Osteocyte (in vitro differentiated cells): ENCODE measurements at regions not wholly inside any gene's neighbourhood (a gene's known extent, or its start where the extent isn't known, plus 50 kb on each side); places are given as distances from the start of the nearest gene placed in this dataset.

Experiments used
- DNase-seq: peaks from one replicate; pipeline ENCODE4 v3.0.0; 2021; ENCODE audit warnings: mixed read lengths; ENCODE audit not compliant: unreplicated experiment; ENCODE audit errors: extremely low spot score
- H3K27ac Mint-ChIP-seq: one replicate; pipeline ENCODE4 v1.8.0; 2021; ENCODE audit warnings: mild to moderate bottlenecking, mixed read lengths; ENCODE audit not compliant: unreplicated experiment
- H3K27me3 Mint-ChIP-seq: one replicate; pipeline ENCODE4 v1.8.0; 2021; ENCODE audit warnings: mixed read lengths; ENCODE audit not compliant: unreplicated experiment
- H3K36me3 Mint-ChIP-seq: one replicate; pipeline ENCODE4 v1.8.0; 2021; ENCODE audit warnings: mixed read lengths; ENCODE audit not compliant: unreplicated experiment
- H3K4me1 Mint-ChIP-seq: one replicate; pipeline ENCODE4 v1.8.0; 2021; ENCODE audit warnings: mixed read lengths; ENCODE audit not compliant: unreplicated experiment
- H3K4me3 Mint-ChIP-seq: one replicate; pipeline ENCODE4 v1.8.0; 2021; ENCODE audit warnings: mild to moderate bottlenecking, moderate library complexity, mixed read lengths; ENCODE audit not compliant: unreplicated experiment
- H3K9me3 Mint-ChIP-seq: one replicate; pipeline ENCODE4 v1.8.0; 2021; ENCODE audit warnings: mixed read lengths; ENCODE audit not compliant: unreplicated experiment
- TF ChIP-seq, protein P1 (sequence below): fragments of 200-600 bp; sonication (generic); IDR thresholded peaks from 2 replicates; pipeline ENCODE4 v1.5.0; 2021; ENCODE audit warnings: antibody characterized with exemption, mild to moderate bottlenecking, moderate library complexity

DNA sequence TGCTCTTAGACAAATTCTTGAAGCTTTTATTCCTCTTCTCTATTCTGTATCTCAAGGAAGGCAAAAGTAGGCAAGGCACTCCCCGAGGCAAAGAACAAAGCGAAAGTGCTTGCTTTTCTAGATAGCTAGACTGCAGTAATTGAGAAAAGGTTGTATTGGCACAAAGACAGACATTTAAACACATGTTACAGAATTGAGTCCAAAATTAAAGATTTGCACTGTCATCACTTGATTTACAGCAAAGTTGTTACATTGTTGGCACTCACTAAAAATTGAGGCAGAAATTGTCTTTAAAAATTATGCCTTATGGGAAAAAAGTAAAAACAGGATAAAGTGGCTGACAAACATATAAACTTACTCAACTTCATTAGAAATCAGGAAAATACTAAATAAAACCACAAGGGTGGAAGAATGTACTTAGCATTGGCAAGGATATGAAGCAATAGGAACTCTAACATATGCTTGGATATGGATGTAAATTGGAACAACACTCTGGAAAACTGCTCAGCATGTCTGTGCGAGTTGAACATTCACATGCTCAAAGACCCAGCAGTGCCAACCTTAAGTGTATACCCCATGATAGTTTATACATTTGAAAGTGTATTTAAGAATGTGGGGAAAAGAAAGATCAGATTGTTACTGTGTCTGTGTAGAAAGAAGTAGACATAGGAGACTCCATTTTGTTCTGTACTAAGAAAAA is 491.3 kb downstream of the GLRX3 start:
- DNase-seq, result no peak
- Mint-ChIP-seq H3K4me1 (no peaks in the 10 kb centered on the region), H3K9me3 (peaks cover 62% of the 10 kb centered on the region), H3K36me3 (no peaks in the 10 kb centered on the region), H3K27ac (no peak overlapping the region), H3K27me3 (no peaks in the 10 kb centered on the region), H3K4me3 (no peak overlapping the region)
- TF ChIP-seq, protein P1, sequence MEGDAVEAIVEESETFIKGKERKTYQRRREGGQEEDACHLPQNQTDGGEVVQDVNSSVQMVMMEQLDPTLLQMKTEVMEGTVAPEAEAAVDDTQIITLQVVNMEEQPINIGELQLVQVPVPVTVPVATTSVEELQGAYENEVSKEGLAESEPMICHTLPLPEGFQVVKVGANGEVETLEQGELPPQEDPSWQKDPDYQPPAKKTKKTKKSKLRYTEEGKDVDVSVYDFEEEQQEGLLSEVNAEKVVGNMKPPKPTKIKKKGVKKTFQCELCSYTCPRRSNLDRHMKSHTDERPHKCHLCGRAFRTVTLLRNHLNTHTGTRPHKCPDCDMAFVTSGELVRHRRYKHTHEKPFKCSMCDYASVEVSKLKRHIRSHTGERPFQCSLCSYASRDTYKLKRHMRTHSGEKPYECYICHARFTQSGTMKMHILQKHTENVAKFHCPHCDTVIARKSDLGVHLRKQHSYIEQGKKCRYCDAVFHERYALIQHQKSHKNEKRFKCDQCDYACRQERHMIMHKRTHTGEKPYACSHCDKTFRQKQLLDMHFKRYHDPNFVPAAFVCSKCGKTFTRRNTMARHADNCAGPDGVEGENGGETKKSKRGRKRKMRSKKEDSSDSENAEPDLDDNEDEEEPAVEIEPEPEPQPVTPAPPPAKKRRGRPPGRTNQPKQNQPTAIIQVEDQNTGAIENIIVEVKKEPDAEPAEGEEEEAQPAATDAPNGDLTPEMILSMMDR, result no peak

GRCh38 chr10:130630135-130630534 is 493.9 kb downstream of the GLRX3 start:
- TF ChIP-seq, protein P1, result no peak
- H3K27ac Mint-ChIP-seq, result no peak overlapping the region
- no peaks in the 10 kb centered on the region for H3K27me3 Mint-ChIP-seq
- H3K9me3 Mint-ChIP-seq, result peaks cover 68% of the 10 kb centered on the region
- no peak overlapping the region for H3K4me3 Mint-ChIP-seq
- no peaks in the 10 kb centered on the region for H3K4me1 Mint-ChIP-seq
- DNase-seq, result no peak
- H3K36me3 Mint-ChIP-seq, result no peaks in the 10 kb centered on the region

GRCh38 chr10:130631142-130632096 is 495.2 kb downstream of the GLRX3 start:
- Mint-ChIP-seq H3K27me3 (no peaks in the 10 kb centered on the region), H3K4me1 (no peaks in the 10 kb centered on the region), H3K36me3 (no peaks in the 10 kb centered on the region), H3K4me3 (no peak overlapping the region), H3K27ac (no peak overlapping the region), H3K9me3 (peaks cover 68% of the 10 kb centered on the region)
- TF ChIP-seq, protein P1, result no peak
- no peak for DNase-seq

- Mint-ChIP-seq H3K27me3 (no peaks in the 10 kb centered on the region), H3K9me3 (peaks cover 66% of the 10 kb centered on the region), H3K4me3 (no peak overlapping the region), H3K27ac (no peak overlapping the region), H3K36me3 (no peaks in the 10 kb centered on the region), H3K4me1 (no peaks in the 10 kb centered on the region)
- TF ChIP-seq, protein P1, result no peak
- no peak for DNase-seq
Measured at GRCh38 chr10:130634816-130635215, 498.6 kb downstream of the GLRX3 start.

DNA sequence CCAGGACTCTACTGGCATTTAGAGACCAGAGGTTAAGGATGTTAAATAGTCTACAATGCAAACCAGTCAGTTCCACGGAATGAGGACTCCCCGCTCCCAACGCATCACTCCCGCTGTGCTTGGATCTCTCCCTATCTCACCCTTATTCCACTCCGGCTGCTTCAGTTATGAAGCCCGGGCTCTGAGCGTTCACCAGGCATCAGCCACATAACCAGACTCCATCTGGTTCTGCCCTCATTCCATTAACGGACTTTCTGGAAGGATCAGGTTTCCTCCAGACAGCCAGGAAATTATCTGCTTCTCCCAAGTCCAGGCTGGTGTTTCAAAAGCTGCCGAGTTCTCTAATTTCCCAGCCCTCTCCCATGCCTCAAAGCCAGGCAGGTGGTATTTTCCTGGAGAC is 499.3 kb downstream of the GLRX3 start:
- Mint-ChIP-seq H3K27ac (no peak overlapping the region), H3K9me3 (peaks cover 72% of the 10 kb centered on the region), H3K27me3 (no peaks in the 10 kb centered on the region), H3K4me3 (no peak overlapping the region), H3K36me3 (no peaks in the 10 kb centered on the region), H3K4me1 (no peaks in the 10 kb centered on the region)
- TF ChIP-seq, protein P1, result no peak
- DNase-seq, result no peak
